HG02938 (cell line): ENCODE measurements at regions not wholly inside any gene's neighbourhood (a gene's known extent, or its start where the extent isn't known, plus 50 kb on each side); places are given as distances from the start of the nearest gene placed in this dataset.

Experiments used
- ATAC-seq: cut with Tn5 transposase; IDR thresholded peaks from one replicate; pipeline ENCODE4 v1.9.1; 2021; ENCODE audit warnings: mild to moderate bottlenecking, moderate library complexity; ENCODE audit not compliant: unreplicated experiment

DNA sequence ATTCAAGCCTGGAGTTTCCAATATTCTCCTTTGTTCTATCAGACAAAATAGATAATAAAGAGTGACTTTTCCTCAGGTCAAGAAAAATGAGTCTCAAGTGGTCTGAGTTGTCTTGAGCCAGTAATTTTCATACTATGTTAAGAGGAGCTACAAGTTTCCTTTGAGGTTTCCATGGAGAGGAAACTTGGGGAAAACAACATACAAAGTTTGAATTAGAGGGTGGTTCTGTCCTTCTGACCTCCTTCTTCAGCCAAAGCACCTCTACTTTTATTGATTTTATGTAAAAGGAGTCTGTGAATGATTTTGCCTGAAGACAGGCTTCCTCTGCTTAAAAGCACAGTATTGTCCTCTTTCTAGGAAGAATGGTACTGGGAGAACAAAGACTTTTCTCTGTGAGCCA is 497.2 kb upstream of the PKN2 start:
- no peak for ATAC-seq

GRCh38 chr1:88188038-88188437 is 496.0 kb upstream of the PKN2 start:
- no peak for ATAC-seq

DNA sequence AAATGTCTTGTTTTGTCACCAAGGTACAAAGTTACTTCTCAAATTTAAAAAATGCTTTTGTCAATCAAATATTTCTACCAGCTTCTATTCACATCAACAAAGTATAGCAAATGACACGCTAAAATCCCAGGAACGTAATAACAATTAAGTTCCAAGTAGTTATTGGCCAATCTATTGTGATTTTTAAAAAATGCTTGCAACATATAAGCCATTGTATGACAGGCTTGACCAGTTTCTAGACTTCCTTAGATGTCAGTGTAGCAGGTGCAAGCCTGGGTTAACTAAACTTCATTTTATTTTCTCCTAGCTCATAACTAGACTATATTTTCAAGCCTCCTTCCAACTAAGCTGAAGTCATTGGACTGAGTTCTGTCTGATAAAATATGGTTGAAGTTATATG is 494.5 kb upstream of the PKN2 start:
- ATAC-seq, result no peak

DNA sequence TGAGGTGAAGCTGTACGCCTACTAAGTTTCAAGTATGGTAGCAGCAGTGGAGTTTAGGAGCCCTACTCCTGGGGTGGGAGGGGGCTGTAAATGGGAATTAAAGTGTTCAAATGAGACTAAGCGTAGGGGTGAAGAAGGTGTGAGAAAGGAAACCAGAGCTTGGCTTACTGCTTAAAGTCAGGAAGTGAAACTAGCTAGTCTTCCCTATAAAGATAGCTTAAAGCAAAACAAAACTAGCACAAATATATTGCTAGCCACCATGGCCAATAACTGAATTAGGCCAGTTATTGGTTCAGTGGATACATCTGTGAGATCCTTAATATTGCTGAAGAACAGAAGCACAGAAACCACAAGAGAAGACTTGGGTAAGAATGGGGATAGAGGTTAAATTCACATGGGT is 492.2 kb upstream of the PKN2 start:
- ATAC-seq, result peak; percentile 82

DNA sequence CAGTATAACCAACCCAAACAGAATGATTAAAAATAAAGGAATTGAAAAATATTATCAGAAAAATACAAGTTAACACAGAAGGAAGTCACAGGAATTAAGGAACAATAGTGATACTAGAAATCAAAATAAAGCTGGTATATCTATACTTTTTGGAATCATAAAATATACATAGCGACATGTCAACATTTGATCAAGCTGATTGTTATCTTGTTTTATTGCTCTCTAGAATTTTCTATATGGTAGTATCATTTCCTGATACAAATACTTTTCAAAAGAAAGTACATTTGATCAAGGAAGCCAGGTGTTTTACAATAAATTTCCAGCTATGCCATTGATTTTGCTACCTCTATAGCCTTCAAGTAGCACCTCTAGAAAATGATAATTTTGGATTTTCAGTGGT is 489.5 kb upstream of the PKN2 start:
- no peak for ATAC-seq

DNA sequence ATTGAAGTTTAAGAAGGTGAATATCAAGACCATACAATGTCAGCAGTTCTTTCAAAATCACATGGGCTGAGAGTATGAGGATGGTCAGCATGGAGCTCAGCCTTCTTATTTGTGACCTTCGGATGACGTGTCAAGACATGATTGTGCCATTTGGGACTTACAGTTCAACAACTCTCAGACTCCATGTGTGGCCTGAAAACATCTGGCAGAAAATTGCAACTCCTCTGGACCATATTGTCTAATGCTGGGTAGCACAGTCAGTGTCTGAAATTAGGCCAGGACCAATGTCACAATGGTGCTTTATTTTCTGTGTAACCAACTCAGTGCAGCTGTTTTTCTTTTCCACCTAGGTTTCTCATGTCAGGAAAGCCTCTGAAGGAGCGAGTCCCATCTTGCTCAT is 483.5 kb upstream of the PKN2 start:
- no peak for ATAC-seq

- ATAC-seq, result no peak
Observed at GRCh38 chr1:88204111-88204510, 480.0 kb upstream of the PKN2 start.

DNA sequence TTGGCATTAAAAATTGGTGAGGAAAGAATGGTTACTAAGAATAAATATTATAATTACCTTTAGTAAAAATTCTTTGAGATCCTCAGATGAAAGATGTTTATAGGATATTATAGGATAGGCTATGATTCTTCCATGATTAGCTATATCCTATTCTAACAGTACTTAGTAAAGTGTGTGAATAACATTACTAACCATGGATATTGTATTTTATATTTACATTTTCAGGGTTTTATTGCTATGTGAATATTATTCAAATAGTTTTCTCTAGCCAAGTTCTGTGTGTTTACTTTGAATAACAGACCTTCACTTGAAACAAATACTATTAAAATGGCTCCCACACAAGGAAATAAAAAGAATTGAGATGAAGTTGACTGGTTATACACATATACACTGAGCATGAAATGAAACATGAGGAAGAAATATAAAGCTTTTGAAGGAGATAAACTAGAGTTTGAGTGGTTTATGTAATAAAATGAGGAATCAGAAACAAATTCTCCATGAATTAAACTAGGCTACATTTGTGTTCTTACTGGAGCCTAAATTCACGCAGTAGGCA is 479.4 kb upstream of the PKN2 start:
- ATAC-seq, result no peak

GRCh38 chr1:88208389-88208788 is 475.7 kb upstream of the PKN2 start:
- no peak for ATAC-seq

- ATAC-seq, result no peak
Observed at GRCh38 chr1:88210103-88210787, 473.8 kb upstream of the PKN2 start.

- ATAC-seq, result no peak
Observed at GRCh38 chr1:88216441-88216840, 467.6 kb upstream of the PKN2 start.

GRCh38 chr1:88217386-88217785 is 466.7 kb upstream of the PKN2 start:
- no peak for ATAC-seq

GRCh38 chr1:88219521-88219920 is 464.6 kb upstream of the PKN2 start:
- ATAC-seq, result no peak

GRCh38 chr1:88221411-88221810 is 462.7 kb upstream of the PKN2 start:
- ATAC-seq, result no peak

DNA sequence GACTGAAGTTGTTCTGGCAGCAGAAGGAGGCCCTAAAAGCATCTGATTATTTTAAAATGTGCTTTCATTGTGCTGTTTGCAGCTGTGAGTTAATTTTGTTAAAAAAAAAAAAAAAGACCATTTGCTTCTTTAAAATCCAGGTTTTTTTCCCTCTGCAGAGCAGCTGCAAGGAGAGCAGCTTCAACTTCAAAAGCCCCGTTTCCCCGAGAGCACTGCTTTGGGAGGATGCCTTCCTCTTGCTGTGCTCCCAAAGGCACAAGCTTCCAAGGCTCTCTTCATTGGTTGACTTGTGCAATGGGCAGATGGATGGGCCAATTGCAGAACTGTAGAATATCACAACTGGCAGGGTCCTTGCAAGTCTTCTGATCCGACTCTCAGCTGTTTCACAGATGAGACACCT is 459.2 kb upstream of the PKN2 start:
- ATAC-seq, result no peak

DNA sequence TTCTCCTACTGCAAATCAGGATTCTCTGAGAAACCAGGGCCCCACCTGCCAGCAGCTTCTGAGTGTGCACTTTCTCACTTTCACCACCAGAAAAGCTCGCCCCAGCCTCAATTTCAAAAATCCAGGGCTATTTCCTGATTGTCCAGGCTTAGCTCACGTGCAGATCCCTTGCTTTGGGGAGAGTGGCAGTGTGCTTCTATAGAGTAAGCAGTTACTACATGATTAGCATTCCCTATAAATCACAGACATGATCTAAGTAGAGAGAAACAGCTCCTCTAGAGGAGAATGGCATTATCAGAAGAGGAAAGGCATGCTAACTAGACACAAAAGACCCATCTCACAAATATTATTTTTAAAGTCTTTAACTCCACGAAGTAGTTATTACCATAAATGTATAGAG is 456.0 kb upstream of the PKN2 start:
- ATAC-seq, result no peak

GRCh38 chr1:88230126-88230525 is 453.9 kb upstream of the PKN2 start:
- no peak for ATAC-seq

GRCh38 chr1:88237058-88237457 is 447.0 kb upstream of the PKN2 start:
- no peak for ATAC-seq

- no peak for ATAC-seq
Observed at GRCh38 chr1:88239205-88239604, 444.9 kb upstream of the PKN2 start.

DNA sequence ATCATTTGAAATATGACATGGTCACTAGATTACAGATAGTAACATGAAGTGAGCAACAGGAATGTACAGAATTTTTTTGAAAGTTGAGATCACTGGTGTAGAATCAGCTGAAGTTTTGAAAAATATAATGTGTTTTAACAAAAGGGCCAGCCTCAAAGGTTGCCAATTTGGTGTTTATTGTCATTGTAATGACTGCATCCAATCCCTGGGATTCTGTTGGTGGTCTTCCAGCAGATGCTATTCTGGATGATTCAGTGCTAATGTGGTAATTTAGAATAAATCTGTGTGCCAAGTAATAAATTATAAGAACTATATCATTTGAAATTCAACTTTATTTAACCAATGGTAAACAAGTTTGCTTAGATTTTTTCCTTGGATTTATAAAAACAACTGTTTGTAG is 436.4 kb upstream of the PKN2 start:
- no peak for ATAC-seq

DNA sequence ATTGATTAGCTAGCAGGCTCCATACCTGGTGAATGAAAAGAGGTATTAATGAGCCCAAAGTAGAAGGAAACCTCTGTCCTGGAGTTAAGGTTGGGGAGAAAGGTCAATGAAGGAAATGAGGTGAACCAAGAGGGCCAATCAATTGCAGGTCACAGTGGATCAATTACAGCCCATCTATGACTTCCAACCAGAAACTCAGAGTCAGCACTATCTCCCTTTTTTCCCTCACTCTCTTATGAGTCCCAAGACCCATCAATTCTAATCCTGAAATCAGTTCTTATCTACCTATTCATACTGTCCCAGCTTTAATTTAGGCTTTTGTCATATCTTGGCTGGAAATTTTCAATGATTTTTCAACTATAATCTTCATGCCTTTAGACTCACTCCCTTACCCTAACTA is 433.2 kb upstream of the PKN2 start:
- ATAC-seq, result no peak

GRCh38 chr1:88252745-88253144 is 431.3 kb upstream of the PKN2 start:
- ATAC-seq, result no peak

DNA sequence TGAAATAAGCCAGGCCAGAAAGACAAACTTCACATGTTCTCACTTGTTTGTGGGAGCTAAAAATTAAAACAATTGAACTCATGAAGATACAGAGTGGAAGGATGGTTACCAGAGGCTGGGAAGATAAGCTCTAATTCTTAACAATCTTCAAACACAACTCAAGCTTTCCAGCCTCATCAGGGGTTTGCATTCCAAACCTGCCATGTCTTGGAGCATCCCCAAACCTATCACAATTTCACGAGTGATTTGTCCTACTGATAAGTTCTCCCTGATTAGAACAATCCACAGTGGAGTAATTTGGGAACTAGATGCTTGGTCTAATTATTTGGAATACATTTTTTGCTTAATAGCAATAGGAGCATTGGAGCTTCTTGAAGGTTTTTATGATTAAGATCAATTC is 418.5 kb upstream of the PKN2 start:
- ATAC-seq, result no peak
